Mucosa of rectum (tissue), 2 donors: ENCODE measurements at regions not wholly inside any gene's neighbourhood (a gene's known extent, or its start where the extent isn't known, plus 50 kb on each side); places are given as distances from the start of the nearest gene placed in this dataset.

Experiments
- H3K27ac ChIP-seq, 2 donors: one replicate each; pipeline ENCODE4 v1.7.0; 2013; ENCODE audit warnings: inconsistent platforms in 2 of 2, low read depth in 2 of 2, low read length in 2 of 2
- H3K27me3 ChIP-seq, 2 donors: one replicate each; pipeline ENCODE4 v1.7.0; 2013; ENCODE audit warnings: low read length in 2 of 2; ENCODE audit not compliant: control insufficient read depth in 2 of 2, insufficient read depth in 2 of 2
- H3K36me3 ChIP-seq, 2 donors: one replicate each; pipeline ENCODE4 v1.7.0; 2013; ENCODE audit warnings: low read length in 2 of 2; ENCODE audit not compliant: control insufficient read depth in 2 of 2, insufficient read depth in 2 of 2
- H3K4me1 ChIP-seq, 2 donors: one replicate each; pipeline ENCODE4 v1.7.0; 2013; ENCODE audit warnings: low read length in 2 of 2, mild to moderate bottlenecking in 1 of 2; ENCODE audit not compliant: control insufficient read depth in 2 of 2, insufficient read depth in 2 of 2
- H3K4me3 ChIP-seq, 2 donors: one replicate each; pipeline ENCODE4 v1.7.0; 2013; ENCODE audit warnings: low read length in 2 of 2
- H3K9ac ChIP-seq, 2 donors: one replicate each; pipeline ENCODE4 v1.7.0; 2013; ENCODE audit warnings: low read length in 2 of 2, low read depth in 1 of 2, mild to moderate bottlenecking in 1 of 2
- H3K9me3 ChIP-seq, 2 donors: one replicate each; pipeline ENCODE4 v1.7.0; 2013; ENCODE audit warnings: low read length in 2 of 2; ENCODE audit not compliant: control insufficient read depth in 2 of 2
- donor health status: healthy.
- donor health status: Normal muscosa, but diverticular disease.

DNA sequence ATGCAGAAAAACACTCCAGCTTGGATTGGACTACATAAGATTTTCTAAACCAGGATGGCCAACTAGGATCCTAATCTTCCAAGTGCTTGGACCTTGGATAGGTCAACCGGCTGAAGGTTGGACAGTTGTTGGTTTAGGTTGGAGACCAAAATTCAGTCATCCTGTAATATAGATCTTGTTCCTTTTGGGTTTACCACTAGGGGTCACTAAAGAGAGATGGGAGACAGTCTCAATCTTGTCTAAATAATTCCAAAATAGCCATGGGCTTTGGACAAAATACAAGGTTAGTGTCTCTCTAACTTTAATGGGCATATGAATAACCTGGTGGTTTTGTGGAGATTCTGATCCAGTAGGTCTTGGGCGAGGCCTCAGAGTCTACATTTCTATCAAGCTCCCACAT lies 148.7 kb upstream of the ERCC6L2 start:
- H3K9ac ChIP-seq = no peak overlapping the region
- no peak overlapping the region for H3K4me3 ChIP-seq
- no peaks in the 10 kb centered on the region for H3K36me3 ChIP-seq
- H3K4me1 ChIP-seq = peaks cover 8 to 22% of the 10 kb centered on the region in 2 donors
- no peaks in the 10 kb centered on the region for H3K9me3 ChIP-seq
- H3K27ac ChIP-seq = no peak overlapping the region
- no peaks in the 10 kb centered on the region for H3K27me3 ChIP-seq

- Histone ChIP-seq H3K4me3 (no peak overlapping the region), H3K27ac (peak overlapping the region in 1 of 2 donors; percentile 51), H3K4me1 (peaks cover 8 to 28% of the 10 kb centered on the region in 2 donors)
Measured at GRCh38 chr9:95725045-95725444, 150.4 kb upstream of the ERCC6L2 start.

DNA sequence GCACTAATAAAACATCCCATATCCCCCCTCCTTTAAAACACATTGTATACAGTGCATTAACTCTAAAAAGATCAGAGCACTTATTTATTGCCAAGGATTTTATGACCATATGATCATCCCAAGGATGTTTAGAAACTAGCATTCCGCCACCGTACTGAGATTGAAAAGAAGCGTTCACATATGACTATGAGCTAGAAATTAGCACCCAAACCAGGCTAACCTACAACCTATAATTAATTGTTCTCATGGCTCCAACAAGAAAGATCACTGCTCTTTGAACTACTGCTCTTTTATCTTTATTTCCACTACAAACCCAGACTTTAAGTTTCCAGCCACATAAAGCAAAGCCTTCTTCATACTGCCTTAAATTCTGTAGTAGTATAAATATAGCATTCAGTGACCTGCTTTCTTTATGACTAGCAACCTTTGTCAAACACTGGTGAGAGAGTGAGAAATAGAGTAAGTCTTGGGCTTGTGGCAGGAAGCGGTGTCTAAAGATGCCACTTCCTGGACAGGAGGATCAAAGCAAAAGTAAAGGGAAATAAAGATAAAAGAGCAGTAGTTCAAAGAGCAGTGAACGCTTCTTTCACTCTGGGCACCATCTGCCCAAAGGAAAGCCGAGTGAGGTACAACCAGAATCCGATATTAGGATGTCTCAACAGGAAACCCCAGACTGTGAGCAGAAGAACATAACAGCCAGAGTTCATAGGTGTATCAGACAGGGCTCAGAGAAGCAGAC lies 151.1 kb upstream of the ERCC6L2 start:
- Histone ChIP-seq H3K27ac (peak overlapping the region in 1 of 2 donors; percentile 6), H3K9me3 (no peaks in the 10 kb centered on the region), H3K4me1 (peaks cover 8 to 28% of the 10 kb centered on the region in 2 donors), H3K36me3 (no peaks in the 10 kb centered on the region), H3K9ac (no peak overlapping the region), H3K4me3 (peak overlapping the region in 1 of 2 donors; percentile 0), H3K27me3 (no peaks in the 10 kb centered on the region)

More at GRCh38 chr9:95725045-95725444, 150.4 kb upstream of the ERCC6L2 start:
- no peaks in the 10 kb centered on the region for H3K9me3 ChIP-seq
- no peaks in the 10 kb centered on the region for H3K36me3 ChIP-seq
- no peaks in the 10 kb centered on the region for H3K27me3 ChIP-seq
- H3K9ac ChIP-seq = no peak overlapping the region

GRCh38 chr9:95722141-95722540 lies 153.3 kb upstream of the ERCC6L2 start:
- H3K4me1 ChIP-seq = peaks cover 8 to 35% of the 10 kb centered on the region in 2 donors
- H3K36me3 ChIP-seq = no peaks in the 10 kb centered on the region
- H3K27ac ChIP-seq = peak overlapping the region in 1 of 2 donors; percentile 45
- H3K9me3 ChIP-seq = no peaks in the 10 kb centered on the region
- no peaks in the 10 kb centered on the region for H3K27me3 ChIP-seq
- no peak overlapping the region for H3K4me3 ChIP-seq
- no peak overlapping the region for H3K9ac ChIP-seq

DNA sequence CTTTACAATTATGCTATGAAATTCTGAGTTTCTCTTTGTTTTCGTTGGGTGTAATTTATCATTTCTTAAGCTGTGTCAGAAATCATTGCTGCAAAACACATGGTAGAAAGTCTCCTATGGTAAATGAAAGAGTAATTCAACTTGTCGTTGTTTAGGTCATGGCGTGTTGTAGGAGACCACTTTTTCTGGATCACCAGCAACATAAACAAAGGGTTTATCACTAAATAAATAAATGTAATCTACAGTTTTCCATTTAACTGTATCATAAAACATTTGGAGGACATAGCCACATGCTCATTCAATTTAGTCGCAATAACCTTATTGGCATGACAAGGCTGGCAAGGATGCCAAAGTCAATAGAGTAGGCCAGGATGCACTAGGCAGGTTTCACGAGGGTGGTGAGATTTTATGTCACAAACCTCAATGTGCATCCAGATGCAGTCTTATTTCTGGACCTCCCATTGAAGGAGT lies 154.4 kb upstream of the ERCC6L2 start:
- Histone ChIP-seq H3K4me3 (no peak overlapping the region), H3K9me3 (no peaks in the 10 kb centered on the region), H3K36me3 (no peaks in the 10 kb centered on the region), H3K27me3 (no peaks in the 10 kb centered on the region), H3K27ac (peak overlapping the region; percentile 19 to 40), H3K9ac (no peak overlapping the region), H3K4me1 (peaks cover 8 to 35% of the 10 kb centered on the region in 2 donors)

DNA sequence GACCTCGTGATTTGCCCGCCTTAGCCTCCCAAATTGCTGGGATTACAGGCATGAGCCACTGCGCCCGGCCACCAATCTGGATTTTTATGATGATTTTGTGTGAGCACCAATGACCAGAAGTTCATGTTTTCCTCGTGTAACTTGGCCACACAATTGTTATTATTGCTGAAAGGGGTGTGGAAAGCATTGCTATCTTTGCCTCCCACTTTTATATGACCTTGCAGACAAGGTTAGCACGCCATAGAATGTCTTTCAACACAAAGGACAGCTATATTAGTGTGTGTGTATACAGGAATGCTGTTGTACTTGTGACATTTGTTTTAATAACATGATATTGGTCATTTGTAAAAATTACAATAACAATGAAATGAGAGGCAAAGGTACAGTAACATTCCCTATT lies 155.0 kb upstream of the ERCC6L2 start:
- Histone ChIP-seq H3K27me3 (no peaks in the 10 kb centered on the region), H3K36me3 (no peaks in the 10 kb centered on the region), H3K9ac (no peak overlapping the region), H3K9me3 (no peaks in the 10 kb centered on the region), H3K4me3 (no peak overlapping the region), H3K27ac (peak overlapping the region; percentile 19 to 40), H3K4me1 (peaks cover 8 to 35% of the 10 kb centered on the region in 2 donors)

GRCh38 chr9:95719354-95719753 lies 156.1 kb upstream of the ERCC6L2 start:
- Histone ChIP-seq H3K9me3 (peaks cover 0 to 3% of the 10 kb centered on the region in 2 donors), H3K27me3 (no peaks in the 10 kb centered on the region), H3K4me3 (peak overlapping the region in 1 of 2 donors; percentile 0), H3K27ac (peak overlapping the region; percentile 11 to 67), H3K36me3 (no peaks in the 10 kb centered on the region), H3K4me1 (peaks cover 4 to 28% of the 10 kb centered on the region in 2 donors), H3K9ac (no peak overlapping the region)

GRCh38 chr9:95718263-95718662 lies 157.2 kb upstream of the ERCC6L2 start:
- H3K9me3 ChIP-seq = peaks cover 0 to 3% of the 10 kb centered on the region in 2 donors
- H3K27ac ChIP-seq = peak overlapping the region in 1 of 2 donors; percentile 47
- H3K36me3 ChIP-seq = no peaks in the 10 kb centered on the region
- no peaks in the 10 kb centered on the region for H3K27me3 ChIP-seq
- no peak overlapping the region for H3K9ac ChIP-seq
- peaks cover 4 to 21% of the 10 kb centered on the region in 2 donors for H3K4me1 ChIP-seq
- H3K4me3 ChIP-seq = no peak overlapping the region

- Histone ChIP-seq H3K4me3 (no peak overlapping the region), H3K27me3 (no peaks in the 10 kb centered on the region), H3K36me3 (no peaks in the 10 kb centered on the region), H3K9ac (no peak overlapping the region), H3K27ac (no peak overlapping the region), H3K4me1 (peaks cover 4 to 13% of the 10 kb centered on the region in 2 donors), H3K9me3 (peaks cover 0 to 3% of the 10 kb centered on the region in 2 donors)
Measured at GRCh38 chr9:95715868-95716435, 159.5 kb upstream of the ERCC6L2 start.

- Histone ChIP-seq H3K4me3 (no peak overlapping the region), H3K9me3 (peaks cover 0 to 3% of the 10 kb centered on the region in 2 donors), H3K9ac (no peak overlapping the region), H3K27me3 (no peaks in the 10 kb centered on the region), H3K36me3 (no peaks in the 10 kb centered on the region), H3K27ac (no peak overlapping the region), H3K4me1 (no peaks in the 10 kb centered on the region)
Measured at GRCh38 chr9:95710446-95710845, 165.0 kb upstream of the ERCC6L2 start.
